RWPE2 (cell line): ENCODE measurements at regions not wholly inside any gene's neighbourhood (a gene's known extent, or its start where the extent isn't known, plus 50 kb on each side); places are given as distances from the start of the nearest gene placed in this dataset.
A peak's percentile ranks its signal among the peaks of the same experiment; 100 is the strongest.

Experiments used
- ATAC-seq: fragments of 200-7000 bp; cut with Tn5 transposase; 3 replicates; pipeline ENCODE4 v1.9.1; 2021; ENCODE audit warnings: low read depth
- DNase-seq: peaks from one replicate; pipeline ENCODE4 v3.0.0-alpha.2; 2020; ENCODE audit warnings: low spot score
- H3K27ac ChIP-seq: fragments of 450-650 bp; 2 replicates; pipeline ENCODE4 v1.5.1; 2017; ENCODE audit warnings: mild to moderate bottlenecking; ENCODE audit not compliant: poor library complexity, severe bottlenecking
- H3K27me3 ChIP-seq: fragments of 250-450 bp; sonication (Bioruptor Pico); 2 replicates; pipeline ENCODE4 v1.5.1; 2021; ENCODE audit warnings: mild to moderate bottlenecking, moderate library complexity; ENCODE audit not compliant: insufficient read depth, poor library complexity, severe bottlenecking
- H3K36me3 ChIP-seq: fragments of 250-450 bp; sonication (Bioruptor Pico); 2 replicates; pipeline ENCODE4 v1.5.1; 2020; ENCODE audit warnings: low read depth, mild to moderate bottlenecking, moderate library complexity
- H3K4me1 ChIP-seq: fragments of 250-450 bp; sonication (Bioruptor Pico); 2 replicates; pipeline ENCODE4 v1.5.1; 2021; ENCODE audit warnings: mild to moderate bottlenecking, moderate library complexity; ENCODE audit not compliant: insufficient read depth, poor library complexity, severe bottlenecking
- H3K4me3 ChIP-seq: fragments of 250-450 bp; sonication (Bioruptor Pico); 2 replicates; pipeline ENCODE4 v1.5.1; 2021; ENCODE audit warnings: mild to moderate bottlenecking, moderate library complexity; ENCODE audit not compliant: severe bottlenecking
- H3K9me3 ChIP-seq: fragments of 250-450 bp; sonication (Bioruptor Pico); 2 replicates; pipeline ENCODE4 v1.5.1; 2021; ENCODE audit warnings: mild to moderate bottlenecking, moderate library complexity; ENCODE audit not compliant: severe bottlenecking
- CTCF ChIP-seq: fragments of 450-650 bp; IDR thresholded peaks from one replicate; pipeline ENCODE4 v1.5.1; 2017; ENCODE audit warnings: mild to moderate bottlenecking, moderate library complexity; ENCODE audit not compliant: poor library complexity, severe bottlenecking

- TF ChIP-seq CTCF = no peak
- no peaks in the 10 kb centered on the region for H3K9me3 ChIP-seq
- H3K36me3 ChIP-seq = no peaks in the 10 kb centered on the region
- H3K27ac ChIP-seq = no peak overlapping the region
- H3K4me3 ChIP-seq = no peak overlapping the region
- H3K27me3 ChIP-seq = no peaks in the 10 kb centered on the region
- DNase-seq = no peak
- no peaks in the 10 kb centered on the region for H3K4me1 ChIP-seq
- no peak for ATAC-seq
Observed at GRCh38 chr20:5401277-5401875, 84.6 kb upstream of the PROKR2 start.

DNA sequence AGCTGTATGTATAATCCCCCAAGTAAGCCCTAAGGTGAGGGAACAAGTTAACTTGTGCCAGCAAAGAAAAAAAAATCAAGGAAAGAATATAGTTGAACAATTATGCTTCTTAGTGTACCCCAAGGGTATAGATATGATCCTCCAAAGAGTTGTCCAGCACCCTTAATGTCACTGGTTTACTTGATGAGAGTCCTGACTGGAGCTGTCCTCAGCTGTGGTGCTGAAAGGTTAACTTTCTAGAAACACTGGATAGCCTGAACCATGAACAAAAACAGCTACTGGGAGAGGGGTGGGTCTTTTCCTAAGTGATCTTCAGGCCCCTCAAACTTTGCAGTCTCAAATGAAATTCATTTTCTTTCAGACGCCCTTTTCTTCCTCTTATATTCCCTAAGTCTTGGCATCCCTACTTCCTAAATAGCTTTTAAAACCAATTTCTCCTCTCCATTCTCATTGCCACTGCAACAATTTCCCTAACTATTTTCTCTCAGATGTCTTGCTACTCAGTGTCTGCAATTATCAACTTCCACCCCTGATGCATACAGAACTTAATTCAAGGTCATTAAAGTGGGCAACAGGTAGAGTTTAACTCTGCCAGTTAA lies 83.5 kb upstream of the PROKR2 start:
- ATAC-seq = 0 out of 3 replicates have a peak, but pooled peaks have one; percentile 33
- no peak for TF ChIP-seq CTCF
- Histone ChIP-seq H3K4me3 (no peak overlapping the region), H3K9me3 (no peaks in the 10 kb centered on the region), H3K27ac (no peak overlapping the region), H3K27me3 (no peaks in the 10 kb centered on the region), H3K4me1 (no peaks in the 10 kb centered on the region), H3K36me3 (no peaks in the 10 kb centered on the region)
- no peak for DNase-seq

DNA sequence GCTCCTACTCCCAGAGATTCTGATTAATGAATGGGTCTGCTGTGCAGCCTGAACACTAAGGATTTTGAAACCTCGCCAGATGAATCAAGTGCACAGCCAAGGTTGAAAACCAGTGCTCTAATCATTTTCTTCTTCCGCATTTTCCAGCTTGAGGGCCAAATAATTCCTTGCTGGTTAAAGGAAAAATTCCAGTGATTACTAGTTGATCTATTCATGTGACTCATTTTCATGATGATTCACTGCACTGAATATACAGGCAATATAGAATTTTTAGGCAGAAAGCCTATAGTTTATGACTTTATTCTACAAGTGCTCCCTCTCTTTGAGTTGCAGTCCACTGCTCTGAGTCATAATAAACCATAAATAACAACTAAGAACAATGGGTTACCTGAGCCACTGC lies 80.6 kb upstream of the PROKR2 start:
- Histone ChIP-seq H3K27me3 (peaks cover 5% of the 10 kb centered on the region), H3K4me3 (no peak overlapping the region), H3K36me3 (no peaks in the 10 kb centered on the region), H3K9me3 (no peaks in the 10 kb centered on the region), H3K27ac (no peak overlapping the region), H3K4me1 (no peaks in the 10 kb centered on the region)
- no peak for TF ChIP-seq CTCF
- ATAC-seq = peak; percentile 67
- DNase-seq = no peak

DNA sequence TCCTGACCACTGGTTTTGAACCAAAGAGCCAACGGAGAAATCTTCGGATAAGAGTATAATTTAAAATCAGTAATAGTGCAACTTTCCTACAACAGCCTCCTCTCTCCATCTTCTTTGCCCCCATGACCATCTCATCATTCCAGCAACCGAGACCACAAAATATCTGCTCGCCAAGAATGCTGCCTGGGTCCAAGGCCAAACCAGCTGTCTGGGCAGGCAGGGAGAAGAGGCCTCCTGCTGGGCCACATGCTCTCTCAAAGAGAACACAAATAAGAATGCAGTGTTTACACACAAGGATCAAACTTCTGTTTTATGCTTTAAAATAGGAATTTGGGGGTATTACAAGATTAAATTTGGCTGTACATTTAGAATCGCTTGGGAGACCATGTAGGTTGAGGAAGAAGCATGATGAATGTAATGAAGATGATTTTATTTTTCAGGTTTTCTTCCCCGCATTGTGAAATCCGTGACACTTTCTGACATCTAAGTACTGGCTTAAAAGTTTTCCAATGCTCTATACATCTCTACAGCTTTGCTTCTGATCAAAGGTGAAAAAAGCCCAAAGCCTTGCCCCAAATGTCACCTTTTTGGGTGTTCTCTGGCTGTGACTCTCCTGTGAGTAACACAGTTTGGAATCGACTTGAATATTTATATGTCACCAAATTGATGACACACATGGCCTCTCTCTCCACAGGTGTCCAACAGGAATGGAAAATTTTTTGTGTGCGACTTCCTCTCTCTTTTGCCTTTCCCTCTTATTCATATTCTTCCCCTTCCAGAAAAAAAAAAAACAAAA lies 79.4 kb upstream of the PROKR2 start:
- H3K27me3 ChIP-seq = peaks cover 5% of the 10 kb centered on the region
- H3K36me3 ChIP-seq = no peaks in the 10 kb centered on the region
- H3K27ac ChIP-seq = no peak overlapping the region
- H3K4me1 ChIP-seq = no peaks in the 10 kb centered on the region
- H3K4me3 ChIP-seq = no peak overlapping the region
- H3K9me3 ChIP-seq = no peaks in the 10 kb centered on the region
- no peak for DNase-seq
- ATAC-seq = no peak
- TF ChIP-seq CTCF = no peak
